GM12892 (cell line): ENCODE measurements at regions not wholly inside any gene's neighbourhood (a gene's known extent, or its start where the extent isn't known, plus 50 kb on each side); places are given as distances from the start of the nearest gene placed in this dataset.

ENCODE experiments used
- POLR2A ChIP-seq: IDR thresholded peaks from 2 replicates; pipeline ENCODE4 v1.6.1; 2011; ENCODE audit warnings: low read depth, low read length, control low read depth
- POLR2AphosphoS5 ChIP-seq: IDR thresholded peaks from 2 replicates; pipeline ENCODE4 v1.6.1; 2011; ENCODE audit warnings: low read depth, low read length, control low read depth

DNA sequence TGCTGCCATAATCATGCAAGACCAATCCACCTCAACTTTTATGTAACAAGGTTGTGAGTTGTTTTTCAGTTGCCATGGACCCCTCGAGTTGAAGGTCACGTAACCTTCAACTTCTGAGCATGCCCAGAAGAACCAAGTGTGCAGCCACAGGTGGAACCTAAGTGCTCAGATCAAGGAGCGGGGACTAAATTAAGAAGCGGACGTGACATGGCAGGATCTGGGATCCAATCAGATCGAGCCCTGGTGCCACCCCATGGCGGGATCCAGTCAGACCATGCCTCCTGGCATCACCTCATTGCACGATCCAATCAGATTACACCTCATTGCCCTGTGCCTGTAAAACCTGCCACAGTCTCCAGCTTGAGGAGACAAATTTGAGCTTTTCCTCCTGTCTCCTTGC is 204.5 kb upstream of the CDH5 start:
- TF ChIP-seq POLR2AphosphoS5 (no peak), POLR2A (no peak)
